Thoracic aorta (tissue), 2 donors: ENCODE measurements at regions not wholly inside any gene's neighbourhood (a gene's known extent, or its start where the extent isn't known, plus 50 kb on each side); places are given as distances from the start of the nearest gene placed in this dataset.

Source experiments
- ATAC-seq: fragments of 150-250 bp; one replicate; pipeline ENCODE4 v1.8.0; 2017; ENCODE audit warnings: low read depth; ENCODE audit not compliant: insufficient number of reproducible peaks, low FRiP score
- DNase-seq: peaks from one replicate; pipeline ENCODE4 v3.0.0-alpha.2; 2020; ENCODE audit warnings: low spot score
- H3K27ac ChIP-seq, 2 donors: fragments of 200-600 bp; sonication (generic); 1 replicate in 1 of 2; 2 replicates in 1 of 2; pipeline ENCODE4 v1.5.1; 2016; ENCODE audit warnings: mild to moderate bottlenecking in 2 of 2, moderate library complexity in 2 of 2
- H3K27me3 ChIP-seq: fragments of 200-600 bp; sonication (generic); replicated peaks from 2 replicates; pipeline ENCODE4 v1.6.0; 2016; ENCODE audit warnings: mild to moderate bottlenecking; ENCODE audit not compliant: insufficient read depth
- H3K36me3 ChIP-seq: fragments of 200-600 bp; sonication (generic); one replicate; pipeline ENCODE4 v1.5.1; 2016
- H3K4me1 ChIP-seq, 2 donors: fragments of 200-600 bp; sonication (generic); 1 replicate in 1 of 2; 2 replicates in 1 of 2; pipeline versions ENCODE4 v1.5.1 to v1.6.0; 2016; ENCODE audit warnings: low read depth in 2 of 2, mild to moderate bottlenecking in 1 of 2; ENCODE audit not compliant: control insufficient read depth in 1 of 2
- H3K4me3 ChIP-seq: fragments of 200-600 bp; sonication (generic); 2 replicates; pipeline ENCODE4 v1.5.1; 2016; ENCODE audit warnings: mild to moderate bottlenecking
- H3K9me3 ChIP-seq: fragments of 200-600 bp; sonication (generic); 2 replicates; pipeline ENCODE4 v1.5.1; 2016
- TF ChIP-seq, protein P1 (sequence below): fragments of 200-600 bp; sonication (generic); IDR thresholded peaks from one replicate; pipeline ENCODE4 v1.5.1; 2019; ENCODE audit warnings: antibody characterized with exemption

DNA sequence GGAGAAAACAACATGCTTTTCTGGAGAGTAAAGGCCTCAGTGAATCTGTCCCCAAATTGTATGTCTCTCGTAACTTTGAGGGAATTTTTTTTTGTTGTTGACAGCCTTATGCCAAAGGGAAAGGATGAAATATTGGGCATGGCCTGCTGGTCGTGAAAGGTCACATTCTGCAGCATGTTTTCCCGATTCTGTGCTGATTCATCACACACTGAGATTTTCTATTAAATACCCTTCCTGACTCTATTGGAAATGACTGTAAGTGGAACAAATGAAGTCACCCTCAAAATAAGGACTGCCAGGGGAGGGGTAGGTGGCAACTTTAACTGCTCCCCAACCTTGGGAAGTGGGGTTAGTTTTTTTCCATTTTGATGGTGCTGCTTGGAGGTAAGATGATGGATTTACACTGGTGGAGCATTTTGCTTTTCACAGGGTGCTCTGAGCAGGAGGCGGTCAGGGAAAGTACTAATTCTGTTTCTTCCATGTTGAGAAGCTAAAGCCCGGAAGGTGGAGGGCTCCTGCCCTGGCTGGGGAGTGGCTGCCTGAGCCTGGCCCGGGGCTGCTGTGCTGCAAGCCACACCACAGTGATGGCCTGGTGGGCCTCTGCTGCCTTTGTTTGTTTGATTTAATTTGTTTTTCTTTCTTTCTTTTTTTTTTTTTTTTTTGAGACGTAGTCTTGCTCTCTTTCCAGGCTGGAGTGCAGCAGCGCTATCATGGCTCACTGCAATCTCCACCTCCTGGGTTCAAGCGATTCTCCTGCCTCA lies 116.8 kb upstream of the SPATA13 start:
- no peaks in the 10 kb centered on the region for H3K36me3 ChIP-seq
- no peak overlapping the region for H3K27ac ChIP-seq
- peaks cover 0 to 11% of the 10 kb centered on the region in 2 donors for H3K4me1 ChIP-seq
- TF ChIP-seq, protein P1, sequence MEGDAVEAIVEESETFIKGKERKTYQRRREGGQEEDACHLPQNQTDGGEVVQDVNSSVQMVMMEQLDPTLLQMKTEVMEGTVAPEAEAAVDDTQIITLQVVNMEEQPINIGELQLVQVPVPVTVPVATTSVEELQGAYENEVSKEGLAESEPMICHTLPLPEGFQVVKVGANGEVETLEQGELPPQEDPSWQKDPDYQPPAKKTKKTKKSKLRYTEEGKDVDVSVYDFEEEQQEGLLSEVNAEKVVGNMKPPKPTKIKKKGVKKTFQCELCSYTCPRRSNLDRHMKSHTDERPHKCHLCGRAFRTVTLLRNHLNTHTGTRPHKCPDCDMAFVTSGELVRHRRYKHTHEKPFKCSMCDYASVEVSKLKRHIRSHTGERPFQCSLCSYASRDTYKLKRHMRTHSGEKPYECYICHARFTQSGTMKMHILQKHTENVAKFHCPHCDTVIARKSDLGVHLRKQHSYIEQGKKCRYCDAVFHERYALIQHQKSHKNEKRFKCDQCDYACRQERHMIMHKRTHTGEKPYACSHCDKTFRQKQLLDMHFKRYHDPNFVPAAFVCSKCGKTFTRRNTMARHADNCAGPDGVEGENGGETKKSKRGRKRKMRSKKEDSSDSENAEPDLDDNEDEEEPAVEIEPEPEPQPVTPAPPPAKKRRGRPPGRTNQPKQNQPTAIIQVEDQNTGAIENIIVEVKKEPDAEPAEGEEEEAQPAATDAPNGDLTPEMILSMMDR = no peak
- no peak for DNase-seq
- no peaks in the 10 kb centered on the region for H3K9me3 ChIP-seq
- no peaks in the 10 kb centered on the region for H3K27me3 ChIP-seq
- no peak overlapping the region for H3K4me3 ChIP-seq
- no peak for ATAC-seq

DNA sequence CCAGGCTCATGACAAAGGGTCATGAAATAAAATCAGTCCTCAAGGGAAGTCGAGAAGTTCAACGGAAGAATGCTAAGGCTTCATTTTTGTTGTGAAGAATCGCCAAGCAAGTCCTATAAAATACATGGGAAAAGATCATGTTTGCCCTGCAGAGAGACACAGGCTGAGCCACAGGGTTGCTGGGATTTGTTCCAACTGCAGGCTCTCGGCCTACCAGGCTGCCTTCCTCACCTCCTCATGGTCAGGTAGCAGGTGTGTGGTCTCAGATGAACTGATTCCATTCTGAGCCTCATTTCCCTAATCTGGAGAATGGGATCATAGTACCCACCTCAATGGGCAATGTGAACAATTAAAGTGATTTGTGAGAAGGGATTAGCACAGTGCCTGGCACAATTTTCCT lies 114.9 kb upstream of the SPATA13 start:
- H3K36me3 ChIP-seq = no peaks in the 10 kb centered on the region
- H3K27me3 ChIP-seq = no peaks in the 10 kb centered on the region
- no peak overlapping the region for H3K27ac ChIP-seq
- no peaks in the 10 kb centered on the region for H3K9me3 ChIP-seq
- H3K4me3 ChIP-seq = no peak overlapping the region
- TF ChIP-seq, protein P1 = no peak
- ATAC-seq (no peak), DNase-seq (no peak)
- peaks cover 5 to 15% of the 10 kb centered on the region in 2 donors for H3K4me1 ChIP-seq

DNA sequence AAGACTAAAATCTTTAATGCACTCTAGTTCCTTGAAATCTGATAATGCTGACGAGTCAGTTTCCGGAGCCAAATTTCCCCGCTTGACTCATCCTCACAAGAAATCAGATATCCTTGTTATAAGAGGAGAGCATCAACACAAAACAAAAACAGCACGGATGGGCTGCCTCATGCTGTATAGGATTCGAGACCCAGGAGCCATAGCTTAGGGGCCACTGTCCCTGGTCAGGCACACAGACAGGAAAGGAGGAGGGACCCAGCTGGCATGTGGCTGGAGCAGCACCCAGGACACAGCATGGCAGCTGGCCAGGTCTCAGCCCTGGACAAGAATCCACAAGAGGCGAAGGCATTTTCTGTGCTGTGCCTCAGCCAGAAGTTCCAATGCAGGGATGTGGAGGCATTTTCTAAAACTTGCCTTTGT lies 110.2 kb upstream of the SPATA13 start:
- TF ChIP-seq, protein P1 = no peak
- no peak for ATAC-seq
- Histone ChIP-seq H3K9me3 (no peaks in the 10 kb centered on the region), H3K4me3 (no peak overlapping the region), H3K4me1 (peaks cover 30 to 32% of the 10 kb centered on the region in 2 donors), H3K36me3 (no peaks in the 10 kb centered on the region), H3K27me3 (no peaks in the 10 kb centered on the region), H3K27ac (peak overlapping the region in 1 of 2 donors; percentile 33)
- DNase-seq = no peak

DNA sequence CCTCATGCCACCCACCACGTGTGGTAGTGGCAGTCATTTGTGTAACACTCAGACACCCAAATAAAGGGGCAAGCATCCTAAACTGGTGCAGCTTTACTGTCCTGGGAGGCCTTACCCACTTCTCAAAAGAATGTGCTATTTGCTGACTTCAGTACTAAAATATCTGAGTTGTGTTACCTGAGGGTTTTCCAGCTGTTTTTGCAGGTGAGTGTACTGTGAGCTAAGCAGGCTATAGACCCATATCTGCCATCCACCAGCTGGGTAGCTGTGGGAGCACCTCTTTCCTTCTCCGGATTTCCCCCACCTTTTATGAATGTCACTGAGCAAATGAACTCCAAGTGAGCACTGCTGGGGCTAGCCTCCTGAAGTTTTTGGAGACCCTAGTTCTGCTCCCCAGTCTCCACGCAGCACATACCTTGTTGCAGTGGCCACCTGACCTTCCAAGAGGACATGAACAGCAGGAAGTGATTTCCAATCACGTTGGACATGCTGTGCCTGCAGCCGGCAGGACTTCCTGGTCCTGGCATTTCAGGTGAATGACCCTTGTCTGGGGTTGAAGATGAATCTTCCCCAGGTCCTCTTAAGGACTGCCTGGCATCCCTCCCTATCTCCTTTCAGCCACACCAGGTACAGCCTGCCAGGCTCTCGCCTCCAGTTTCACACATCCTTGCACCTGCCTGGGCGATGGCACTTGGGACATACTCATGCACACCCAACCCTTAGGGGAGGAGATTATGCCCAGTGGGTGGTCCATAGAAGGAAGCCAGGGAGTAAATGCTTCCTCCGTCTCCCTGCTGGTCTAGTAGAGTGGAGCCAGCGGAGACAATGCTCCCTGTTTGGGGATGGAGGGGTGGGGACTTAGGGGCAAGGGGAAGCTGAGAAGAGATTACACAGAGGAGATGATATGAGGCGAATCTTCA lies 109.5 kb upstream of the SPATA13 start:
- Histone ChIP-seq H3K27ac (peak overlapping the region in 1 of 2 donors; percentile 33), H3K9me3 (no peaks in the 10 kb centered on the region), H3K4me1 (peaks cover 30 to 32% of the 10 kb centered on the region in 2 donors), H3K4me3 (no peak overlapping the region), H3K36me3 (no peaks in the 10 kb centered on the region), H3K27me3 (no peaks in the 10 kb centered on the region)
- DNase-seq = no peak
- no peak for ATAC-seq
- TF ChIP-seq, protein P1 = no peak
